GM18858 (cell line): ENCODE measurements at regions not wholly inside any gene's neighbourhood (a gene's known extent, or its start where the extent isn't known, plus 50 kb on each side); places are given as distances from the start of the nearest gene placed in this dataset.

Experiments used
- ATAC-seq: cut with Tn5 transposase; IDR thresholded peaks from one replicate; pipeline ENCODE4 v1.9.1; 2021; ENCODE audit not compliant: unreplicated experiment

DNA sequence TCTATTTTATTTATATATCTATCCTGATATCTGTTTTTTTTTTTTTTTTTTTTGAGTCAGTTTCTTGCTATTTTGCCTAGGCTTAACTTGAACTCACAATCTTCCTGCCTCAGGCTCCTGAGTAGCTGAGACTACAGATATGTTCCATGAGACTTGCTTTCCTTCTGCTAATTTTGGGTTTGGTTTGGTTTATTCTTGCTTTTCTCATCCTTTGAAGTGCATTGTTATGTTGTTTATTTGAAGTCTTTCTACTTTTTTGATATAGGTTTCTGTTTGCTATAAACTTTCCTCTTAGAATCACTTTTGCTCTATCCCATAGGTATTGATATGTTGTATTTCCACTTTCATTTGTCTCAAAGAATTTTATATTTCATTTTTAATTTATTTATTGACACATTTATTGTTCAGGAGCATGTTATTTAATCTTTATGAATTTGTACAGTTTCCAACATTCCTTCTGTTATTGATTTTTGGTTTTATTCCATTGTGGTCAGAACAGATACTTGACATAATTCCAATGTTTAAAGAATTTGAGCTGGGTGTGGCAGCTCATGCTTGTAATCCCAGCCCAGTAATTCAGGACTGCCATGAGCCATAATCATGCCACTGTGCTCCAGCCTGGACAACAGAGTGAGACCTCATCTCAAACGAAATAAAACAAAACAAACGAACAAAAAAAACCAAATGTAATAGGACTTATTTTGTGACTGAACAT lies 62.3 kb upstream of the PLSCR4 start:
- no peak for ATAC-seq

DNA sequence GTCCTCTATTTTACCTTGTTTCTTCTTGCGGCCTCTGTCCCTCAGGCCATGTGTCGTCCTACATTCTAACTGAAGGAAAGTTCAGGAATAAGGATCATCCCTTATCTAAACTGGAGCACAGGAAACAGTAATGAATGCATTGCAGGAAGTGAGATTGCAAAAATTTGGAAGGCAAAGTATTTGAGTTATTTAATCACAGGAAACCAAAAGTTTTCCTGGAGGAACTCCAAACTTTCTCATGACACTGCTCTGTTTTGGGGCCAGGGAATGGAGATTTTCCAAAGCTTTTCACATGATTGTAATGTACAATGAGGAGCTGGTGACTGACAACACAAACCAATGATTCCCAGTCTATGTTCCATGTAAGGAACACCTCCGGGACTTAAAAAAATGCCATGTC lies 57.8 kb upstream of the PLSCR4 start:
- ATAC-seq: no peak

DNA sequence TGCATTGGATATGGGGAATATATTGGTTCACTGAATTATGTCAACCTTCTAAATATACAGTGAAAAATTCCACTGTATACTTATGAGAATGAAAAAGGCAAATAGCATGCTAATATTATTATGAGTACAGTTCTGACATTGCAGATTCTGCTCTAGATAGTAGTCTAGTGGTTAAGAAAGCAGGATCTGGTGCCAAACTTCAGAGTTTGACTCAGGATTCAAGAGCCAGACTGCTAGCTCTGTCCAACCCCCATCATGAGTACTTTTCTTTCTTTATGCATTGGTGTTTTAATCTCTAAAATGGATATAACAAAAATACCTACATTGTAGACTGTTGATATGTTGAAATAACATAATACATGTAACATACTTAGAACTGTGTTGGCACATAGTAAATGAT lies 57.3 kb upstream of the PLSCR4 start:
- no peak for ATAC-seq

DNA sequence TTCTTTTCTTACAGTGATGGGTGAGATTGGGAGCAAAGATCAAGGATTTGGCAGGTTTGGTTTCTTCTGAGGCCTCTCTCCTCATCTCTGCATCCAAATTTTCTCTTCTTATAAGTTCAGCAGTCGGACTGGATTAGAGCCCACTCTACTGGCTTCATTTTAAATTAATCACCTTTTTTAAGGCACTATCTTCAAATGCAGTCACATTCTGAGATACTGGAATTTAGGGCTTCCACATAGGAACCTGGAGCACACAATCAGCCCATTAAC lies 56.5 kb upstream of the PLSCR4 start:
- ATAC-seq: no peak

DNA sequence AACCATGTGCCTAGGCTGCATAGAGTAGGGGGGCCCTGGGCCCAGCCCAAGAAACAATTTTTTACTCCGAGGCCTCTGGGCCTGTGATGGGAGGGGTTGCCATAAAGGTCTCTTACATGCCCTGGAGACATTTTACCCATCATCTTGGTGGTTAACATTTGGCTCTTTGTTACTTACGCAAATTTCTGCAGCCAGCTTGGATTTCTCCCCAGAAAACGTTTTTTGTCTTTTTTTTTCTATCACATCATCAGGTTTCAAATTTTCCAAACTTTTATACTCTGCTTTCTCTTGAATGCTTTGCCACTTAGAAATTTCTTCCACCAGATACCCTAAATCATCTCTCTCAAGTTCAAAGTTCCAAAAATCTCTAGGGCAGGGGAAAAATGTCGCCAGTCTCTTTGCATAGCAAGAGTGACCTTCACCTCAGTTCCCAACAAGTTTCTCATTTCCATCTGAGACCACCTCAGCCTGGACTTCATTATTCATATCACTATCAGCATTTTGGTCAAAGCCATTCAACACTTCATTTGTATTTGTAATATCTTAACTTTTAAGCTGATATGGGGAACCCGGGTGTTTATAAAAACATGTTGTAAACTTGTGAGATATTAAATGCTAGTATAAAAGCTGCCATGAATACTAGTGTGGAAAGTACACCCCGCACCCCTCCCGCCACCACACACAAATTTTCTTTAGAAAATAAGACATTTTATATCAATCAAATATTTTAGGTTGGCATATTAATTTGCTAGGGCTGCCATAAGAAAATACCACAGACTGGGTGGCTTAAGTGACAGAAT lies 56.0 kb upstream of the PLSCR4 start:
- ATAC-seq: no peak

DNA sequence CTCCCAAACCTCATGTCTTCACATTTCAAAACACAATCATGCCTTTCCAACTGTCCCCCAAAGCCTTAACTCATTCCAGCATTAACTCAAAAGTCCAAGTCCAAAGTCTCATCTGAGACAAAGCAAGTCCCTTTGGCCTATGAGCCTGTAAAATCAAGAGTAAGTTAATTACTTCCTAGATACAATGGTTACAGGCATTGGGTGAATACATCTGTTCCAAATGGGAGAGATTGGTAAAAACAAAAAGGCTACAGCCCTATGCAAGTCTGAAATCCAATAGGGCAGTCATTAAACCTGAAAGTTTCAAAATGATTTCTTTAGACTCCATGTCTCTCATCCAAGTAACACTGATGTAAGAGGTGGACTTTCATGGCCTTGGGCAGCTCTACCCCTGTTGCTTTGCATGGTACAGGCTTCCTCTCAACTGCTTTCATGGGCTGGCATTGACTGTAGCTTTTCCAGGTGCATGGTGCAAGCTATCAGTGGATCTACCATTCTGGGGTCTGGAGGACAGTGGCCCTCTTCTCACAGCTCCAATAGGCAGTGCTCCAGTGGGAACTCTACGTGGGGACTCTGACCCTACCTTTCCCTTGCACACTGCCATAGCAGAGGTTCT lies 55.0 kb upstream of the PLSCR4 start:
- no peak for ATAC-seq

DNA sequence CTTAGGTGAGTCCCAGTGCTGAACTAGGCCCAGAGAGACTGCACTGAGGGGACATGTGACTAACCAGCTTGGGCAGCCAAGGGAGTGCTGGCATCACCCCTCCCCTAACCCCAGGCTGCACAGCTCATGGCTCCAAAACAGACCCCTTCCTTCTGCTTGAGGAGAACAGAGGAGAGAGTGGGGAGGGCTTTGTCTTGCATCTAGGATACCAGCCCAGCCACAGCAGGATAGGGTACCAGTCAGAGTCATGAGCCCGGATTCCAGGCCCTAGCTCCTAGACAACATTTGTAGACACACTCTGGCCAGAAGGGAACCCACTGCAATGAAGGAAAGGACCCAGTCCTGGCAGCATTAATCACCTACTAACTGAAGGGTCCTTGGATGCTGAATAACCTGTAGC lies 49.9 kb upstream of the PLSCR4 start:
- ATAC-seq: no peak
